ENCODE measurements at regions not wholly inside any gene's neighbourhood (a gene's known extent, or its start where the extent isn't known, plus 50 kb on each side); places are given as distances from the start of the nearest gene placed in this dataset.
"Not testable (repeated sequence)": the region's sequence is repeated elsewhere in the genome, so short reads cannot be mapped to it uniquely, and the experiment has no call there.

- not testable (repeated sequence) for H3K4me1 ChIP-seq (ENCODE audit: control insufficient read depth, insufficient read depth, low read depth, low read length); H3K18ac ChIP-seq (ENCODE audit: low read depth in 1 of 2, low read length in 2 of 2); H3K4me3 ChIP-seq (ENCODE audit: insufficient read depth in 1 of 2, low read depth in 1 of 2, low read length in 2 of 2); H2AK5ac ChIP-seq (ENCODE audit: low read length, severe bottlenecking); H3K27ac ChIP-seq (ENCODE audit: low read length, poor library complexity, severe bottlenecking); H3K36me3 ChIP-seq (ENCODE audit: control insufficient read depth in 1 of 2, insufficient read depth in 2 of 2, low read depth in 1 of 2, low read length in 2 of 2); H3K9me3 ChIP-seq (ENCODE audit: control insufficient read depth, low read length); H2BK5ac ChIP-seq (ENCODE audit: low read depth, low read length, poor library complexity, severe bottlenecking); H3K23ac ChIP-seq (ENCODE audit: low read length in 2 of 2); DNase-seq; H4K91ac ChIP-seq (ENCODE audit: low read length); H3K4me2 ChIP-seq (ENCODE audit: low read length, poor library complexity, severe bottlenecking); H2AFZ ChIP-seq (ENCODE audit: low read depth, low read length); H3K27me3 ChIP-seq (ENCODE audit: control insufficient read depth in 1 of 2, insufficient read depth in 1 of 2, low read length in 2 of 2); H3K79me1 ChIP-seq (replicated peaks; ENCODE audit: low read length, poor library complexity, severe bottlenecking); H3K14ac ChIP-seq (ENCODE audit: low read length in 2 of 2); H3K9ac ChIP-seq (ENCODE audit: low read length); H2BK120ac ChIP-seq (ENCODE audit: low read depth, low read length)
- peak overlapping the region; percentile 72 for H4K8ac ChIP-seq (ENCODE audit: low read length)
- peak overlapping the region; percentile 80 for H2BK15ac ChIP-seq (ENCODE audit: low read depth, poor library complexity, severe bottlenecking)
- WGBS = 96% methylated on average over 2 of the region's 2 CpGs
- H3K4ac ChIP-seq (ENCODE audit: low read depth in 1 of 2, low read length in 2 of 2) = peak overlapping the region in 1 of 2 experiments; percentile 13
- H2BK12ac ChIP-seq (ENCODE audit: low read length in 2 of 2) = peak overlapping the region; percentile 2 to 43
Measured at GRCh38 chr4:115452229-115452628, 338.8 kb upstream of the NDST4 start.

- Histone ChIP-seq H2BK12ac (ENCODE audit: low read length in 2 of 2) (no peak overlapping the region), H3K36me3 (ENCODE audit: control insufficient read depth in 1 of 2, insufficient read depth in 2 of 2, low read depth in 1 of 2, low read length in 2 of 2) (no peaks in the 10 kb centered on the region), H3K4me2 (ENCODE audit: low read length, poor library complexity, severe bottlenecking) (no peak overlapping the region), H3K27ac (ENCODE audit: low read length, poor library complexity, severe bottlenecking) (no peak overlapping the region), H3K4me3 (ENCODE audit: insufficient read depth in 1 of 2, low read depth in 1 of 2, low read length in 2 of 2) (no peak overlapping the region), H3K18ac (ENCODE audit: low read depth in 1 of 2, low read length in 2 of 2) (no peak overlapping the region), H2AFZ (ENCODE audit: low read depth, low read length) (no peak overlapping the region), H4K8ac (ENCODE audit: low read length) (no peak overlapping the region), H3K14ac (ENCODE audit: low read length in 2 of 2) (no peak overlapping the region), H3K9ac (ENCODE audit: low read length) (no peak overlapping the region), H3K4ac (ENCODE audit: low read depth in 1 of 2, low read length in 2 of 2) (no peak overlapping the region), H3K27me3 (ENCODE audit: control insufficient read depth in 1 of 2, insufficient read depth in 1 of 2, low read length in 2 of 2) (no peaks in the 10 kb centered on the region), H4K91ac (ENCODE audit: low read length) (no peak overlapping the region), H2BK5ac (ENCODE audit: low read depth, low read length, poor library complexity, severe bottlenecking) (no peak overlapping the region), H2BK15ac (ENCODE audit: low read depth, poor library complexity, severe bottlenecking) (no peak overlapping the region), H3K23ac (ENCODE audit: low read length in 2 of 2) (no peak overlapping the region), H3K79me1 (replicated peaks; ENCODE audit: low read length, poor library complexity, severe bottlenecking) (no peaks in the 10 kb centered on the region), H2BK120ac (ENCODE audit: low read depth, low read length) (no peak overlapping the region), H3K9me3 (ENCODE audit: control insufficient read depth, low read length) (no peaks in the 10 kb centered on the region), H3K4me1 (ENCODE audit: control insufficient read depth, insufficient read depth, low read depth, low read length) (no peaks in the 10 kb centered on the region), H2AK5ac (ENCODE audit: low read length, severe bottlenecking) (no peak overlapping the region)
- no peak for DNase-seq
- 92% methylated on average over 1 of the region's 3 CpGs for WGBS
Measured at GRCh38 chr4:115437739-115438138, 324.3 kb upstream of the NDST4 start.

- DNase-seq = no peak
- H3K27me3 ChIP-seq (ENCODE audit: control insufficient read depth in 1 of 2, insufficient read depth in 1 of 2, low read length in 2 of 2) = no peaks in the 10 kb centered on the region
- H2AK5ac ChIP-seq (ENCODE audit: low read length, severe bottlenecking) = no peak overlapping the region
Measured at GRCh38 chr4:115433491-115433890, 320.1 kb upstream of the NDST4 start.

GRCh38 chr4:115430024-115430423, 316.6 kb upstream of the NDST4 start:
- H3K27me3 ChIP-seq (ENCODE audit: control insufficient read depth in 1 of 2, insufficient read depth in 1 of 2, low read length in 2 of 2) = no peaks in the 10 kb centered on the region
- H2BK120ac ChIP-seq (ENCODE audit: low read depth, low read length) = no peak overlapping the region
- no peak overlapping the region for H2BK12ac ChIP-seq (ENCODE audit: low read length in 2 of 2)
- H3K23ac ChIP-seq (ENCODE audit: low read length in 2 of 2) = no peak overlapping the region
- no peak overlapping the region for H3K14ac ChIP-seq (ENCODE audit: low read length in 2 of 2)
- no peak overlapping the region for H3K27ac ChIP-seq (ENCODE audit: low read length, poor library complexity, severe bottlenecking)
- H3K4ac ChIP-seq (ENCODE audit: low read depth in 1 of 2, low read length in 2 of 2) = no peak overlapping the region
- H2AFZ ChIP-seq (ENCODE audit: low read depth, low read length) = no peak overlapping the region
- H3K9me3 ChIP-seq (ENCODE audit: control insufficient read depth, low read length) = no peaks in the 10 kb centered on the region
- H4K91ac ChIP-seq (ENCODE audit: low read length) = no peak overlapping the region
- DNase-seq = no peak
- H2BK15ac ChIP-seq (ENCODE audit: low read depth, poor library complexity, severe bottlenecking) = no peak overlapping the region
- no peak overlapping the region for H3K18ac ChIP-seq (ENCODE audit: low read depth in 1 of 2, low read length in 2 of 2)
- no peaks in the 10 kb centered on the region for H3K4me1 ChIP-seq (ENCODE audit: control insufficient read depth, insufficient read depth, low read depth, low read length)
- no peak overlapping the region for H2AK5ac ChIP-seq (ENCODE audit: low read length, severe bottlenecking)
- H3K9ac ChIP-seq (ENCODE audit: low read length) = no peak overlapping the region
- H4K8ac ChIP-seq (ENCODE audit: low read length) = no peak overlapping the region
- H3K4me3 ChIP-seq (ENCODE audit: insufficient read depth in 1 of 2, low read depth in 1 of 2, low read length in 2 of 2) = no peak overlapping the region
- no peaks in the 10 kb centered on the region for H3K79me1 ChIP-seq (replicated peaks; ENCODE audit: low read length, poor library complexity, severe bottlenecking)
- H3K36me3 ChIP-seq (ENCODE audit: control insufficient read depth in 1 of 2, insufficient read depth in 2 of 2, low read depth in 1 of 2, low read length in 2 of 2) = no peaks in the 10 kb centered on the region
- H2BK5ac ChIP-seq (ENCODE audit: low read depth, low read length, poor library complexity, severe bottlenecking) = no peak overlapping the region
- 67% methylated on average over 1 of the region's 3 CpGs for WGBS
- no peak overlapping the region for H3K4me2 ChIP-seq (ENCODE audit: low read length, poor library complexity, severe bottlenecking)

More at GRCh38 chr4:115433491-115433890, 320.1 kb upstream of the NDST4 start:
- H4K8ac ChIP-seq (ENCODE audit: low read length) = no peak overlapping the region
- no peak overlapping the region for H3K27ac ChIP-seq (ENCODE audit: low read length, poor library complexity, severe bottlenecking)
- no peak overlapping the region for H3K18ac ChIP-seq (ENCODE audit: low read depth in 1 of 2, low read length in 2 of 2)
- no peak overlapping the region for H3K14ac ChIP-seq (ENCODE audit: low read length in 2 of 2)
- no peak overlapping the region for H3K4me2 ChIP-seq (ENCODE audit: low read length, poor library complexity, severe bottlenecking)
- no peak overlapping the region for H3K4ac ChIP-seq (ENCODE audit: low read depth in 1 of 2, low read length in 2 of 2)
- H3K4me1 ChIP-seq (ENCODE audit: control insufficient read depth, insufficient read depth, low read depth, low read length) = no peaks in the 10 kb centered on the region
- H2BK120ac ChIP-seq (ENCODE audit: low read depth, low read length) = no peak overlapping the region
- H3K23ac ChIP-seq (ENCODE audit: low read length in 2 of 2) = no peak overlapping the region
- no peak overlapping the region for H4K91ac ChIP-seq (ENCODE audit: low read length)
- H3K9me3 ChIP-seq (ENCODE audit: control insufficient read depth, low read length) = no peaks in the 10 kb centered on the region
- H2BK15ac ChIP-seq (ENCODE audit: low read depth, poor library complexity, severe bottlenecking) = no peak overlapping the region
- H2AFZ ChIP-seq (ENCODE audit: low read depth, low read length) = no peak overlapping the region
- H3K4me3 ChIP-seq (ENCODE audit: insufficient read depth in 1 of 2, low read depth in 1 of 2, low read length in 2 of 2) = no peak overlapping the region
- no peak overlapping the region for H2BK5ac ChIP-seq (ENCODE audit: low read depth, low read length, poor library complexity, severe bottlenecking)
- no peak overlapping the region for H2BK12ac ChIP-seq (ENCODE audit: low read length in 2 of 2)
- H3K36me3 ChIP-seq (ENCODE audit: control insufficient read depth in 1 of 2, insufficient read depth in 2 of 2, low read depth in 1 of 2, low read length in 2 of 2) = no peaks in the 10 kb centered on the region
- WGBS = 100% methylated on average over 1 of the region's 1 CpG
- H3K79me1 ChIP-seq (replicated peaks; ENCODE audit: low read length, poor library complexity, severe bottlenecking) = no peaks in the 10 kb centered on the region
- H3K9ac ChIP-seq (ENCODE audit: low read length) = no peak overlapping the region
